ENCODE measurements at regions not wholly inside any gene's neighbourhood (a gene's known extent, or its start where the extent isn't known, plus 50 kb on each side); places are given as distances from the start of the nearest gene placed in this dataset.

DNA sequence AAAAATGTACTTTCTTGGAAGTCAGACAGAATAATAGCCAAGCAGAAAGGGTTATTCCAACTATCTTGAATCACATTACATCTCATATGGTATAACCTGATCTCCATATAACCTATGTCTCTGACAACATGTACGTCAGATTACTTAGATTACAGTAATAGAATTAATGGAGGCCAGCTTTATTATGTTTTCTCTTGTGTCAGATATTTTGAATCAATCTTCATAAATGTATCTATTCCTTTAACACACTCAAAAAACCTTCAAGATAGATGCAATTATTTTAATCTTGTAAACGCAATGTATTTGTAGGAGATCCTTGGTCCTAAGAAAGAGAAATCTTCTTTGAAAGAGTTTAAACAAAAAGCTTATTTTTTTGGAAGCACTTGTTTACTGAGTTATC is 188.4 kb upstream of the KLF12 start:
- TF ChIP-seq POLR2A (IDR thresholded peaks at IDR 0.05): no peak
- TF ChIP-seq, protein P1, sequence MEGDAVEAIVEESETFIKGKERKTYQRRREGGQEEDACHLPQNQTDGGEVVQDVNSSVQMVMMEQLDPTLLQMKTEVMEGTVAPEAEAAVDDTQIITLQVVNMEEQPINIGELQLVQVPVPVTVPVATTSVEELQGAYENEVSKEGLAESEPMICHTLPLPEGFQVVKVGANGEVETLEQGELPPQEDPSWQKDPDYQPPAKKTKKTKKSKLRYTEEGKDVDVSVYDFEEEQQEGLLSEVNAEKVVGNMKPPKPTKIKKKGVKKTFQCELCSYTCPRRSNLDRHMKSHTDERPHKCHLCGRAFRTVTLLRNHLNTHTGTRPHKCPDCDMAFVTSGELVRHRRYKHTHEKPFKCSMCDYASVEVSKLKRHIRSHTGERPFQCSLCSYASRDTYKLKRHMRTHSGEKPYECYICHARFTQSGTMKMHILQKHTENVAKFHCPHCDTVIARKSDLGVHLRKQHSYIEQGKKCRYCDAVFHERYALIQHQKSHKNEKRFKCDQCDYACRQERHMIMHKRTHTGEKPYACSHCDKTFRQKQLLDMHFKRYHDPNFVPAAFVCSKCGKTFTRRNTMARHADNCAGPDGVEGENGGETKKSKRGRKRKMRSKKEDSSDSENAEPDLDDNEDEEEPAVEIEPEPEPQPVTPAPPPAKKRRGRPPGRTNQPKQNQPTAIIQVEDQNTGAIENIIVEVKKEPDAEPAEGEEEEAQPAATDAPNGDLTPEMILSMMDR (IDR thresholded peaks at IDR 0.05 in 4 of 5, conservative IDR thresholded peaks at IDR 0.05 in 1 of 5): no peak

Data from gastrocnemius medialis (tissue), 4 donors.